COR-L47 (cell line): ENCODE measurements at regions not wholly inside any gene's neighbourhood (a gene's known extent, or its start where the extent isn't known, plus 50 kb on each side); places are given as distances from the start of the nearest gene placed in this dataset.

ENCODE experiments used
- DNase-seq: peaks from one replicate; lab custom pipeline; 2025; lab: John Stamatoyannopoulos, UW

DNA sequence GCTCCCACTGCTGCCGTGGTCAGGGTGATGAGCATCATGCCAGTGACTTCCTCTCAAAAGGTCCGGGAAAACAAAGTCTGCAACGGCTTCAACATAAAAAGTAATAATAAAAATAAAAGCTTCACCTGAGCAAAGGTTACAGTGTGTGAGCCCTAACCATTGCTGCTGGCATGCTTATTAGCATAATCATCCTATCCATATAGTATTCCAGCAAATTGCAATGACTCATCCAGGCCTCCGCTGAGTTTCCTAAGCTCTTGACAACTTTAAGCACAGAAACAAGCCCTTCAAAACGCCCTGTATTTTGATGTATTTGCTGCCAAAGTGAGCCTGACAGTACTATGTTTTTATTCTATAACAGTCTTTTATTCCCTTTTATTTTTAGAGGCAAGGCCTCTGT is 100.5 kb downstream of the AASDH start:
- DNase-seq, result no peak

DNA sequence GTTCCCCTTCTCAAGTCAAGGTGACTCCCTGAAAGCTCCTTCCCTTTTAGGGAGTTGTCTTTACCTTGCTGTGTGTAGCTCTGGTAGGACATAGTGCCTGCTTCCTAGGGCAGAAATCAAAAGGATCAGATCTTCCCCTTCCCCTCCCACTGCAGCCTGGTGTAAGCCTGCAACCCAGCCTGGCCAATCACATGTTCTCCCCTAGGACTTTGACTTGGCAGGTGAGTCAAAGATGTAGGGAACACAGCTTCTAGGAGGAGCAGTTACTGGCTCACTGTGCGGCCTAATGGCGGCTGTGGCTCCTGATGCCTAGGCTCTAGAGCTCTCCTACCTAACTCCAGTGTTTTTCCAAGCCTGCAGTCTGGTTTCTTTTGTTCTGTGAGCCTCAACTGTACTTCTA is 103.9 kb downstream of the AASDH start:
- DNase-seq, result no peak

DNA sequence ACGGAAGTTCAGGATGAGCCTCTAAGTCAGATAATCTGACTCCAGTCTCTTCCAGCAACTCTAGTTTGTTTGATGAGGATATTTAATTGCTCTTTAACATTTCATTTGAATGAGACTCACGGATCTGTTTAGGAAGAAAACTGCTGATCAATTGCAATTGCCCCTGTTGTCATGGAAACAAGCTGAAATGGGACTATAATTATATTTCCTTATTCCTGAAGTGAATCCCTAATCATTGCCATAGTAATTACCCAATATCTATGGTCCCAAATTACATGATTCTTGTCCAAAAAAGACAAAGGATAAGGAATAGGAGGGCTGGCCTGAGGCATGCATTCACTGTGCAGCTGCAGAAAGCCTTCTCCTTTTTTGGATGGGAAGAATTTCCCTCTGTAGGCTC is 105.3 kb downstream of the AASDH start:
- no peak for DNase-seq

DNA sequence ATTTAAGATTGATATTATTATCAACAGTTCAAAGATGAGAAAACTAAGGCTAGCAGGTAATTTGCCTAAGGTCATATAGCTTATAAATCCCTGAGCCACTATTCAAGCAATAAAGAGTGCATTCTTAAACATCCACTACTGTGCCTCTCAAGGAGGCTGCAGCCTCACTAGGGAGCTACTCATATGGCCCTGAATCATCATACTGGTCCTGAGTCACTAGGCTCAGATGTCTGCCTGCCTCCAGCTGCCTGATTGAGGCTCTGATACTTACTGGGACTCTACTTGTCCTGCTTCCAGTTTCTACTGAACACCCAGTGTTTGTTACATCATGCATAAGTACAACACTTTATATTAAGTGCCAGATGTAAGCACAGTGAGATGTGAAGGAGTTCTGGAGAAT is 110.7 kb downstream of the AASDH start:
- no peak for DNase-seq

DNA sequence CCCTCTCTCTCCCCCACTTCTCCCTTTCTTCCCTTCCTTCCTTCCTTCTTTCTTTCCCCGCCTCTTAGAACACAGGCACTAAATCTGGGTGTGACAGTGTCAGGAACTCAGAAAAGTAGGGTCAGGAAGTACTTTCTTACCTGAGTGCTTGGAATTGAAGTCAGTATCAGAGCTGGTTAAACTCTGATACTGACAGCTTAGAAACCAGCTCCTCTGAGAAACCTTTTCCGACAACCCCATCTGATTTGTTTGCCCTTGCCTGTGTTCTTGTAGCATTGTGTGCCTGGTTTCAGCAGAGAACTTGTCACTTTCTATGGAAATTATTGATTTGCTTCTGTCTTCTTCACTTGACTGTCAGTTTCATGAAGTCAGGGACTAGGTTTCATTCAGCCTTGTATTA is 113.9 kb downstream of the AASDH start:
- no peak for DNase-seq

DNA sequence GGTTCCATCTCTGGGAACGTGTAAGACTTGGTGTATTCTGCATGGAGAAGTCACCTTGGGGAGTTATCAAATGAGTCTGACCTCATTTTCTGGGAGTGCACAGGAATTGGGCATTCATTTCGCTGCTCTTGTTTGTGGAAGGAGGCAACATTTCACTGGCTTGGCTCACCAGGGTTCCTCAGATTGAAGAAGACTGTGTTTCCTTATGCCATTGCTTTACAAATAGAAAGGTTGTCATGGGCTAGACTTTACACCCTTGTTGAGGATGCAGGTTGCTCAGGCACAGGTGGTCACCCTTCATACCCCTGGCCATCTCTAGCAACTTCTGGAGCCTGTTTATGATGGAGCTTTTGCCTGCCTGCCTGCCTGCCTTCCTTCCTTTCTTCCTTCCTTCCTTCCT is 114.4 kb downstream of the AASDH start:
- DNase-seq, result no peak

DNA sequence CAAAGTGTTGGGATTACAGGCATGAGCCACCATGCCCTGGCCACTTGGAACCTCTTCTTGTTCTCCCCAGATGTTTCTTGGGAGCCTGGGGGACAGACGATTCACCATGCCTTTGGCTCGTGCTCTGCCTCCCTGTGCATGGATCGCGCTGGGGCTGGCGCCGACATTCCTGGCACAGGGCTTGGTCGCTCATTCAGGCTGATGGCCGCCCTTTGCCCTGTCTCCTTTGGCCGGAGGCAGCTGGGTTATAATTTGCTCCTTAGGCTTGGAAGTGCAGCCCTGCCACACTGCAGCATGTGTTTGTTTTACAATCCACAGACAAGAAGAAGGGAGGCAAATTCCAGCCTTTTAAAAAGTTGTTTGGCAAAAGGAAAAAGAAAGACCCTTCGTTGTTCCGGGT is 115.3 kb downstream of the AASDH start:
- no peak for DNase-seq

DNA sequence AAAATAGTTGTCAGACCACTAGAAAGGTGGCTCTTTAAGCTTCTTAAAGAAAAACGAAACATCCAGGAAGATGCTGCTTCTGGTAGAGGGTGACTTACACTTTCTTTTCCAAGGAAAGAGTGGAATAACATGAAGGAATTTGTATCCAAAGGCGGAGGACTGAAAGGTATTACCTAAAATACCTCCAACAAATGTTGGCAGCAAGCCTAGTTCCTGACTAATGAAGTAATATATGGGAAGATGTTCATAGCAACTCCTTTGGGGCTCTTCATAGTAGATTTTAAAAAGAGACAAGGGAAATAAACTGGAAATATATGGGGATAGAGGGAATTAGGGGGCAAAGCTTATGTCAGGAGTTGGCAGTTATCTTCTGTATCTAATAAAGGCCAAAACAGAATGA is 116.2 kb downstream of the AASDH start:
- DNase-seq, result no peak

DNA sequence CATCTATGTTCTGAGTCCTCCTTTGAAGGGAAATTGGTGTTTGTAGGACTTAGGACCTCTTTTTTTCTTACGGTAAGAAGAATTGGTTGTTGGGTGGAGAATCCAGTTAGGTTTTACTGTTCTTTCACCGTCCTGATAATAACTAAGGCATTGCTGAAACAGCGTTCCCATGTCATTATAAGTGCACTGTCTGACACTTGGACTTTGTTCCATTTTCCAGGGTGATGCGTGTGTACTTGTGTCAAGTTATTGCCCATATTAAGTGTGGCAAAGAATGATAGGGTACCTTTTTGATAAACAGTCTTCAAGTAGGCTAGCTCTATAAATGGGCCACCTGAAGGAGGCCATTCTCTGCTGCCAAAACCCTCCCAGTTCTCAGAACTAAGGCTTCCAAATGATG is 119.7 kb downstream of the AASDH start:
- no peak for DNase-seq

DNA sequence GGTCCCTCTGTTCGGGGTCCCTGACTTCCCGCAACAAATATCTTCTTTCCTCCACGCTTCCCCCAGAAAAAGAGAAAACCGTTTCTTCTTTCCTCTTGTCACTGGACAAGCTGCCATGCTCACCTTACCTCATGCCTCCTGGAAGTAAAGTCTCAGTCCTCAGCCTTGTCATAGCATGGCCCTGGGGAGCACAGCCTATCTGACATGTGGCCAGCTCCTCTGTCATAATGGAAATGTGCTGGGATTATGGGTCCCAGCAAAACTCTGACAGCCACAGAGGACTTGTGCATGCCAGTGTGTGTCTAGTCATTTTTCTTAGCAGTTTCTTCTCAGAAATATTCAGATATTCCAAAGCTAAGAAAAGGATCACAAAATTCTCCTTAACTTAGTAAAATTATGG is 122.4 kb downstream of the AASDH start:
- no peak for DNase-seq

DNA sequence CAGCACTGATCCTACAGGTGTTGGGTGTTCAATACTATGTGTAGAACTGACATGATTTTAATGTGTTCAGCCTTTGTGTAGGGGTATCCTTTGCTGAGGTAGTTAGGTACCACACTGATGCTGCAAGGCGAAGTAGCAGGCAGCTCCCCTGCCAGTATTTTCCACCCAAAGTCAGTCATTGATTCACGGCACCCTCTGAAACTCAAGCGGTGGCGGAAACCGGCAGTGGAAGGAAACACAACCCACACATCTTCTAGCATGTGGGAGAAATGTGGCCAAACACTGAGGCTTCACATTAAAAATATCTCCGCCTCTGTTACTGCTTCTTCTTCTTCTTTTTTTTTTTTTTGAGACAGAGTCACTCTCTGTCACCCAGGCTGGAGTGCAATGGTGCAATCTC is 126.3 kb downstream of the AASDH start:
- no peak for DNase-seq

DNA sequence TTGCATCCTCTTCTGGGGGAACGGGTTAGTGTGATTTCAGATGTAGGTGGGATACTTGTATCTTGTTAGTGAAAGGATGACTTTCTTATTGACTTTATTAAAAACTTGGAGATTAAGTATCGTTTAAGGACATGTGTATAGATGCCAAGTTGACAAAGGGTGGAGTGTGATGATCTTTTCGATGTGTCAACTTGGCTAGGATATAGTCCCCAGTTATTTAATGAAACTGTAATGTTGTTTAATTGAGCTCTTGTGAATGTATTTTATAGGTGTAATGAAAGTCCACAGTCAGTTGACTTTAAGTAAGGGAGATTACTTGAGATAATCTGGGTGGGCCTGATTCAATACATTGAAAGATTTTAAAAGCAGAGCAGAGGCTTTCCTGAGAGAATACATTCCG is 127.0 kb downstream of the AASDH start:
- no peak for DNase-seq

DNA sequence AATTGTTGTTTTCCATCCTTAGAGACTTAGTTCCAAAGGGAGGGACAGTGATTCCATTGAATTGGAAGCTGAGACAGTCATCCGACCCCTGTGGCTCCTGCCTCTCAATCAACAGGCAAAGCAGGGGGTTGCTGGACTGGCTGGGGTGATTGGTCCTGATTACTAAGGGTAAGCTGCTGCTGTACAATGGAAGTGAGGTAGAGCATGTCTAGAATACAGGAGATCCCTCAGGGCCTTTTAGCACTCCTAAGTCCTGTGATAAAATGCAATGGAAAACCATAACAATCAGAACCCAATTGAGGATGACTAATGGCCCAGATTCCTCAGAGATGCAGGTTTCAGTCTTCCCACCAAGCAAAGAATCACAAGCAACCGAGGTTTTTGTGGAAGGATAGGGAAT is 127.6 kb downstream of the AASDH start:
- DNase-seq, result no peak

DNA sequence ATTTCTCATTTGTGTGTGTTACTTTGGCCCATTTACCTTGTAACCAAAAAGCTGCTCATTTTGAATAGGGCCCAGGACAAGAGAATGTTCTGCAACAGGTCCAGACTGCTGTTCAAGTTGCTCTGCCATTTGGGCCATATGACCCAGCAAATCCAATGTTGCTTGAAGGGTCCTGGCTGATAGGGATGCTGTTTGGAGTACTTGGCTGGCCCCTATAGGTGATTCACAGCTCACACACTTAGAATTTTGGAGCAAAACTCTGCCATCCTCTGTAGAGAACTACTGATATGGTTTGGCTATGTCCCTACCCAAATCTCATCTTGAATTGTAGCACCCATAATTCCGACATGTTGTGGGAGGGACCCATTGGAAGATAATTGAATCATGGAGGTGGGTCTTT is 131.5 kb downstream of the AASDH start:
- DNase-seq, result no peak

DNA sequence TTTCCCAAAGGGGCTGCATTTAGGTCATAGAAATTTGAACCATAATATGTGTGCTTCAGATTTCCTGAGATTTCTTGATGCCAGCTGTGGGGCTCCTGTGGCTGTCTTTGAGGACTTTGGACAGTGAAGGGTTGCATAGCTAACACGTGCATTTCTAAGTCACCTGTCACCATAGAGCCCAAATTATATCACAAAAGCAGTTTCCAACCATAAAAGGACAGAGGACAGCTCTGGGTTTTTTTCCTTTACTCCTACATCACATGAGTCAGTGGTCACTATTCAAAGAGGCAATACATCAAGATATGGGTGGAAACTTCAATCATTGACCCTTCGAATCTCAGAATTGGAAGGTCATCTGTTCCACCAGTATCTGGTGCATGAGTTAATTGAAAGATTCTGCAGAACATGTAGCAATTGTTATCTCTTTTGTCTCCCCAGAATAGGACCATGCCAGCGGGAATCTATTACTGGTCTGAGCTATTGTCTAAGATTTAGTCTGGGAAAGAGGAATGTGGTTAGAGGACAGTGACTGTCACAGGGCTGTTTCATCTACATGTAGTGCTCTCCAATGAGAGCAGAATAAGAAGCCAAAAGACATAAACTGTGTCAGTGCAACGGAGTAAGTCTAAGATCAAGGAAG is 133.5 kb downstream of the AASDH start:
- DNase-seq, result no peak

DNA sequence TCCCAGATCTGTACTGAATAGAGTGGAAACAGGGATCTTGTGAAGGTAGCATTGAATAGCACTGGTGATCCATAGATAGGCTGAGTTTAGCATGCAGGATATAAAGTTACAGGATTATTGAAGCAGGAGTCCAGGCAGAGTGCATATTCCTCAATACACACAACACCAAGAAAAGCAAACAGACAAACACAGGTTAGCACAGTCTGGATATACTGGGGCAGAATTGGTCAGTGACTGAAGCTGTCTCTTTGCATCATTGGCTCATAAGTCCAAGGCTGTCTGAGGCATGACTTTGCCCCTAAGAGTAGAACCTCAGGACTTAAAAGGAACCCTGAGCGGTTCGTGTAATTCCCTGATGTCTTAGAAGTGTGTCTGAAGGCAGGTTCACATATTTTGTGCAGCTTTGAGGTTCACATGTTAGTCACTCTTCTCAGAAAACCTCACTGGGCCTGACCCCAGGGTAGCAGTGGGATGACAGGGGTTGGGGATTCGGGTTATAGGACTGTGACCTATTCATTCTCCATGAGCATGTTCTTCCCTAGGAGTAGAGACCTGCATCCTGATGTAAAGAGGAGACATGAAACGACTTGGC is 134.6 kb downstream of the AASDH start:
- no peak for DNase-seq

DNA sequence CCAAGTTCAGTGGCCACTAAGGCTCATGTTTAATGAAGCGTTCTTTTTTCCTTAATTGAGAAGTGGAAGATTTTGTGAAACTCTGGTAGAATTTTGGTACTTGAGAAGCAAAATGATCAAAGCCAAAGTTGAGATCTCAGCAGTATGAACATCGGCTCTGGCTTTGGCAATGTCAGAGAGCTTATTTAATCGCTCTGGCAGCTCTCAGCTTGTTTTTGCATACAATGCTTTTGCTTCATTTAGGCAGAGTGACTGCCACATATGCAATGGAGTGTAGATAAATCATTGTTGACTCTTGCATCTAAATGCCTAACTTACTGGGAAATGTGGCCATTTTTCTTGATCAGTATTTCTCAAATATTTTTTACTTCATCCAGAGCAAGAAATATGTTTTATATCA is 135.7 kb downstream of the AASDH start:
- no peak for DNase-seq

DNA sequence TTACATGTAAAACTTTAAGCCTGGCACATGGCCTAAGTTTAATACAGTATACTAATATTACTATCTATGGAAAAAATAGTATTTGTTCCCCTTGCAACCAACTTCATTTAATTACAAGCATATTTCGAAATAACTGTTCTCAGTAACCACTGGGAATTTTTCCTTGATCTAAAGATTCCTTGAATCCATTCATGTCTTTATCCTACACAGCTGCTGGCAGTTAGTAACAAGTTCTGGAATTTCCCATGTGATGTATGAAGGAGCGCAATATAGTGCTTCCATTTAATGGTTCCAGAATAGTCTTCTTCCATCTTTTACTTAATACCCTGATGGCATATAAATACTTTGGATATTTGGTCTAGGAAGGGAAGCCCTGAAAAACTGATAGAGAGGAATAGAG is 136.5 kb downstream of the AASDH start:
- DNase-seq, result no peak

DNA sequence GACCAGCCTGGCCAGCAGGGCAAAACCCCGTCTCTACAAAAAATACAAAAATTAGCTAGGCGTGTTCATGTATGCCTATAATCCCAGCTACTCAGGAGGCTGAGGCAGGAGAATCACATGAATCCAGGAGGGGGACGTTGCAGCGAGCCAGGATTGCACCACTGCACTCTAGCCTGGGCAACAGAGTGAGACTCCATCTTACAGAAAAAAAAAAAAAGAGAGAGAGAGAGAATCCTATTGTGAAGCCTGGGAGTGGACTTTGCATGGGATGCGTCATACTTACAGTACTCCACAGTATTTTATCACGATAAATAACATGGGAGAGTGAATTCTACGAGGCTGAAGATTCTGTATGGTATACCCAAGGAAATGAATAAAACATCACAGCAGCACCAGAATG is 139.6 kb downstream of the AASDH start:
- no peak for DNase-seq

DNA sequence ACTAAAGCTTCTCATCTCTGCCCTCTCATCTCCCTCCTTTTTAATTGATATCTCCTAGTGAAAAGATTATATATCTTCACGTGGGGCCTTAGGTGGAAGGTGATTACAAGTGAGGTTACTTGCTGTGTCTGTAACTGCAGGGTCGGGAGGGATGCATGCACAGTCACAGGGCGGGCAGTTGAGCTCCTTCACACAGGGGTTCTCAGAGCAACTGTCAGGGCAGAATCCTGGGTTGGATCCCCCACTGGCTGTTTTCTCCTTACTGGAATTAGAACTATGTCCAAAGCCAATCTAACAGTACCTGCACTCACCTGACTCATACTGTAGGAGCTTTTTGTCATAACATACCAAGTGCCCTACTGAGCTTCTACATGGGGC is 141.1 kb downstream of the AASDH start:
- no peak for DNase-seq

DNA sequence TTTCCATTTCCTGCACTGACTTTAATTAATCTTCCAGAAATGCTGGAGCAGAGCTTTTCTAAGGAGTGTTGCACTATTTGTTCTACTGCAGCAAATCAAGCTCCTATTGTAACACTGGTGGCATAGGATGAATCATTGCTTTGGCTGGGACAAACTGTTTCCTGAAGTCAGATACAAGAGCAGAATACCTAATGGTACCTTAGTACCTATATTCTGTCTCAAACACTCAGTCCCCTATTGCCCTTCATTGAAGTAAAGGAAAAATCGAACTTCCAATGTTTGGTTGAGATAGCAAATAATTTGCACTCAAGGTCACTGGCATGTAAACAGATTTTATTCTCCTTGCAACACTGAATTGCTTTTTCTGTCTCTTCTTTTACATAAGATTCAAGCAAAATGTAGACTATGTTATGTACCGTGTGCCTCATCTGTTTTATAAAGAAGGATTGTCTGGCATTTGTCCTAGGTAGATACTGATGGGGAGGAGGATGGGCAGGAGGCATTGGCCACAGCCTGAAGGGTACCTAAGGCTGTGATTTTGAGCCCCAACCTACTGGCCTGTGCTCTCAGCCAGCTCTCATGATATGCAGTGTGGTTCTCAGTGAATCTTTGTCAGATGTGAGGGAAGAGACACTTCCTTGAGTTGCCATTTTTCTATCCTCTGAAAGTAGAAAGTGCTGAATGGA is 141.6 kb downstream of the AASDH start:
- no peak for DNase-seq

DNA sequence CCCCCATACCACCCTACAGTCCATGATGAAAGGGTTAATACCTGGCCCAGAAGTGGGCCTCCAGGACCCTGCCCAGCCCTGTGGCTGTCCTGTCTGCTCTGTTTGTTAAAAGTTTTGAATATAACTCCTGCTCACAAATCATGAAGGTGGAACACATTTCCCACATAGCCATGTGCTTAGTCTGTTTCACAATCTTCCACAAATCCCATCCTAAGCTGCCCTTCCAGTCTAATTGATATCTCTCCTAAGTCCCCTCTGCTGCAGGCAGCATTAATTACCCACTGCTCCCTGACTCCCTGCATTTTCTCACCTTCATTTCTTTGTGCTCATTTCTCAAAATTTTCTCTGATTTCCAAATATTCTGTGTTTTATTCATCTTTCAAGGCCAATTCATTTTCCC is 142.6 kb downstream of the AASDH start:
- DNase-seq, result no peak

DNA sequence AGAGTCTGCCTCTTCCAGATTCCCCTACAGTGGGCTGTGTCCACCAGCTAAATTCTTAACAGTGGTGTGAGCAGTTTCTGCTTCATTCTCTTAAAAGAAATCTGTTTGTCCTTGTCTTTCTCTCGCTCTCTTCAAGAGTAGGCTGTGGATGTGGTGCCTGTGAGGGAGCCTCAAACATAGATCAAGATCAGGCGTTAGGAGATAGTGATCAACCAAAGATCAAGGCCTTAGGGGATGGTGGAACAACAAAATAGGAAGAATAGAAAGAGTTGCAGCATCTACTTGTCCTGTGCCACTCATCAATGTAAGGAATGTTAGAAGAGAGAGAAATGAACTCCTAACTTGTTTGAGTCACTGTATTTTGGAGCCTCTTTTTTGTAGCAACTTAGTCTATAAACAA is 144.2 kb downstream of the AASDH start:
- DNase-seq, result no peak

DNA sequence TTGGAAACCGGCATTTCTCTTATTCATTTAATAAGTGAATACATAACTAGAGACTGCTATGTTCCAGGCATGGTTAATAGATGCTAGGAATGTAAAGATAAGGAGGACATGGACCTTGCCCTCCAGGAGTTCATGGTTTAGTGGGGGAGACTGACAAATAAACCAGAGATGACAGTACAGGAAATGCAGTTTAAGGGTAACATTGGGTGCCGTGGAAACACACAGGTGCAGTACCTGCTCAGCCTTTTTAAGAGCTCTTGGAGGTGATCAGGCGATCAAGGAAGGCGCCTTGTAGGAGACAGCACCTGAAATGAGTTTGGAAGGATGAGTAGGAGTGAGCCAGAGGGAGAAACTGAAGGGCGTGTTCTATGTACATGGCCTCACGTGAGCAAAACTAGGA is 145.8 kb downstream of the AASDH start:
- DNase-seq, result no peak
